ENCODE measurements at regions not wholly inside any gene's neighbourhood (a gene's known extent, or its start where the extent isn't known, plus 50 kb on each side); places are given as distances from the start of the nearest gene placed in this dataset.

DNA sequence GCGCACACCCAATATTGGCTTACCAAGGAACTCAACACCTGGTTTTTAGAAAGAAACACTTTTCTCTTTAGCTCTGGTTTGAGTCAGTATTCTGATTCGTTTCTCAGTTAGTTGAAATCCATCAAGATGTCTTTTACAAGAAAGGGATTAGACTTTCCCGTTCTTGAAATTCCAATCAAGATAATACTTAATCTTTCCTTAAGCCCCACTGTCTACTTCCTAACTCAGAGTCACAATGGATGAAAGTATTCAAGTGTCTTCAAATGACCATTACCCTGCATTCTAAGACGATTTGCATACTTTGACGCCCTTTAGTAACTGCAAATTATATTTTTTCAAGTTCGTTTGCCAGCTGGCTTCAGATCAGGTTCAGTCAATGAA lies 189.8 kb downstream of the USP22 start:
- TF ChIP-seq, protein P1, sequence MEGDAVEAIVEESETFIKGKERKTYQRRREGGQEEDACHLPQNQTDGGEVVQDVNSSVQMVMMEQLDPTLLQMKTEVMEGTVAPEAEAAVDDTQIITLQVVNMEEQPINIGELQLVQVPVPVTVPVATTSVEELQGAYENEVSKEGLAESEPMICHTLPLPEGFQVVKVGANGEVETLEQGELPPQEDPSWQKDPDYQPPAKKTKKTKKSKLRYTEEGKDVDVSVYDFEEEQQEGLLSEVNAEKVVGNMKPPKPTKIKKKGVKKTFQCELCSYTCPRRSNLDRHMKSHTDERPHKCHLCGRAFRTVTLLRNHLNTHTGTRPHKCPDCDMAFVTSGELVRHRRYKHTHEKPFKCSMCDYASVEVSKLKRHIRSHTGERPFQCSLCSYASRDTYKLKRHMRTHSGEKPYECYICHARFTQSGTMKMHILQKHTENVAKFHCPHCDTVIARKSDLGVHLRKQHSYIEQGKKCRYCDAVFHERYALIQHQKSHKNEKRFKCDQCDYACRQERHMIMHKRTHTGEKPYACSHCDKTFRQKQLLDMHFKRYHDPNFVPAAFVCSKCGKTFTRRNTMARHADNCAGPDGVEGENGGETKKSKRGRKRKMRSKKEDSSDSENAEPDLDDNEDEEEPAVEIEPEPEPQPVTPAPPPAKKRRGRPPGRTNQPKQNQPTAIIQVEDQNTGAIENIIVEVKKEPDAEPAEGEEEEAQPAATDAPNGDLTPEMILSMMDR (IDR thresholded peaks at IDR 0.05; ENCODE audit: poor library complexity) = no peak
- no peak for TF ChIP-seq EZH2 (IDR thresholded peaks at IDR 0.05; ENCODE audit: borderline replicate concordance)

Measured in hepatocyte (in vitro differentiated cells).